OCI-LY7 (cell line): ENCODE measurements at regions not wholly inside any gene's neighbourhood (a gene's known extent, or its start where the extent isn't known, plus 50 kb on each side); places are given as distances from the start of the nearest gene placed in this dataset.

ENCODE experiments used
- CTCF ChIP-seq: fragments of 200-600 bp; sonication (generic); conservative IDR thresholded peaks from 2 replicates; pipeline ENCODE4 v1.5.1; 2014; ENCODE audit warnings: mild to moderate bottlenecking, antibody characterized with exemption, low read length, moderate library complexity, mixed read lengths
- EZH2phosphoT487 ChIP-seq: fragments of 200-600 bp; sonication (generic); IDR thresholded peaks from 2 replicates; pipeline ENCODE4 v1.6.1; 2018; ENCODE audit warnings: low read depth, borderline replicate concordance, mild to moderate bottlenecking, mixed run types, antibody characterized with exemption, low read length, moderate library complexity, mixed read lengths

DNA sequence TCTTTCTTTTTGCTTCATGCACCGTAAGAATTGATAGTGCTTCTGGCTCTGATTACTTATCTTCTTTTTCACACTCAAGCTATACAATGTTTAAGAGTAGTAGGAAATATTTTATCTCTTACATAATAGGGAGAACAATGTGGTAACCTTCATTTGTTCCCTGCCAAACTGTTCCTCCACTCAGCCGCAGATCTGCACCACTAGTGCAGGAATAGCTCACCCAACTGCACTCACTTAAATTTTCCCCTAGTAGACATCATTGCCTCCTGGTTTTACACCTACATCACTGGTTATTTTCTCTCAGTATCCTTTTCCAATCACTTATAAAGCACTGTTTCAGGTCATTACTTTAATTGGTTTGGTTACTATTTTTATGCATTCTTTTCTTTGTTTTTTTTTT, 283.5 kb upstream of the ZNF804A start:
- TF ChIP-seq CTCF (no peak), EZH2phosphoT487 (no peak)
